Gastroesophageal sphincter (tissue), 4 donors: ENCODE measurements at regions not wholly inside any gene's neighbourhood (a gene's known extent, or its start where the extent isn't known, plus 50 kb on each side); places are given as distances from the start of the nearest gene placed in this dataset.

Experiments used
- ATAC-seq: fragments of 150-250 bp; one replicate; pipeline ENCODE4 v1.9.1; 2016; ENCODE audit warnings: mild to moderate bottlenecking, moderate library complexity
- H3K27ac ChIP-seq, 4 donors: fragments of 200-600 bp; sonication (generic) in 3 of 4; 1 replicate in 3 of 4; 2 replicates in 1 of 4; pipeline ENCODE4 v1.5.1; 2016 to 2019
- H3K27me3 ChIP-seq: fragments of 200-600 bp; sonication (generic); one replicate; pipeline ENCODE4 v1.5.1; 2019
- H3K36me3 ChIP-seq, 2 donors: fragments of 200-600 bp; sonication (generic); one replicate each; pipeline ENCODE4 v1.5.1; 2019; ENCODE audit warnings: control low read depth in 1 of 2
- H3K4me1 ChIP-seq, 3 donors: fragments of 200-600 bp; sonication (generic); 1 replicate in 2 of 3; 2 replicates in 1 of 3; pipeline ENCODE4 v1.5.1; 2016 to 2019; ENCODE audit warnings: control low read depth in 2 of 3
- H3K4me3 ChIP-seq, 2 donors: fragments of 200-600 bp; sonication (generic); one replicate each; pipeline ENCODE4 v1.5.1; 2019; ENCODE audit warnings: mild to moderate bottlenecking in 1 of 2, moderate library complexity in 1 of 2
- H3K9me3 ChIP-seq, 3 donors: fragments of 200-600 bp; sonication (generic); one replicate each; pipeline ENCODE4 v1.5.1; 2017 to 2019; ENCODE audit warnings: control low read depth in 2 of 3
- EP300 ChIP-seq: sonication (generic); formaldehyde crosslinking; IDR thresholded peaks from one replicate; pipeline ENCODE4 v1.6.1; 2017; ENCODE audit warnings: antibody characterized with exemption, mild to moderate bottlenecking
- POLR2A ChIP-seq, 2 donors: fragments of 450-650 bp; IDR thresholded peaks; one replicate each; pipeline ENCODE4 v1.6.1; 2017; ENCODE audit warnings: antibody characterized with exemption in 2 of 2, mild to moderate bottlenecking in 2 of 2, moderate library complexity in 1 of 2
- POLR2AphosphoS5 ChIP-seq: sonication (generic); formaldehyde crosslinking; IDR thresholded peaks from one replicate; pipeline ENCODE4 v1.6.1; 2017; ENCODE audit warnings: antibody characterized with exemption
- WGBS, 2 donors: methylation state at CpG; one replicate each; pipeline ENCODE4 v1.1.5; 2018; ENCODE audit warnings: low coverage in 1 of 2; 5-methylcytosine and 5-hydroxymethylcytosine counted together
- TF ChIP-seq, protein P1 (sequence below), 4 experiments: fragments of 200-600 bp in 2 of 4; fragments of 450-650 bp in 2 of 4; sonication (generic) in 1 of 4; IDR thresholded peaks; one replicate each; pipeline ENCODE4 v1.5.1; 2017 to 2019; ENCODE audit warnings: antibody characterized with exemption in 4 of 4, mild to moderate bottlenecking in 2 of 4, moderate library complexity in 2 of 4

DNA sequence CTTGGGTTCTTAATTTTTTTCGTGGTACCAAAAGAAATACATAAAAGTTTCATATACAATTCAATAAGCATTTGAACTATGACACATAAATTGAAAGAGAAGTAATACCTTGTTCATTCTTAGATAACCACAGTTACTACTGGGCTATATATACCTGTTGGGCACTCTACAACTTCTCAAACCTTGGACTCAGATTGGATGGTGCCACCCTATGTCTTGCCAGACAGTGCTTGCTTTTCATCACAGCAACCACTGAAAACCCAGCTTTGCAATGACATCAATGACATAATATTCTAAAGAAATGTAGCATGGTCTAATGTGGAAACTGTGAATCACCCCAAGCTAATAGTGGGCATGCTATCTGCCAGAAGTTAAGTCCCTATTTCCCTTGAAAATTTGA lies 62.8 kb upstream of the DPH5 start:
- no peaks in the 10 kb centered on the region for H3K36me3 ChIP-seq
- 75 to 100% methylated on average over 1 of the region's 1 CpG for WGBS, 2 donors
- ATAC-seq = no peak
- H3K4me3 ChIP-seq = no peak overlapping the region
- no peak overlapping the region for H3K27ac ChIP-seq
- no peaks in the 10 kb centered on the region for H3K9me3 ChIP-seq
- no peaks in the 10 kb centered on the region for H3K4me1 ChIP-seq
- TF ChIP-seq POLR2A (IDR thresholded peaks at IDR 0.05) (no peak), EP300 (no peak), POLR2AphosphoS5 (no peak)
- TF ChIP-seq, protein P1, sequence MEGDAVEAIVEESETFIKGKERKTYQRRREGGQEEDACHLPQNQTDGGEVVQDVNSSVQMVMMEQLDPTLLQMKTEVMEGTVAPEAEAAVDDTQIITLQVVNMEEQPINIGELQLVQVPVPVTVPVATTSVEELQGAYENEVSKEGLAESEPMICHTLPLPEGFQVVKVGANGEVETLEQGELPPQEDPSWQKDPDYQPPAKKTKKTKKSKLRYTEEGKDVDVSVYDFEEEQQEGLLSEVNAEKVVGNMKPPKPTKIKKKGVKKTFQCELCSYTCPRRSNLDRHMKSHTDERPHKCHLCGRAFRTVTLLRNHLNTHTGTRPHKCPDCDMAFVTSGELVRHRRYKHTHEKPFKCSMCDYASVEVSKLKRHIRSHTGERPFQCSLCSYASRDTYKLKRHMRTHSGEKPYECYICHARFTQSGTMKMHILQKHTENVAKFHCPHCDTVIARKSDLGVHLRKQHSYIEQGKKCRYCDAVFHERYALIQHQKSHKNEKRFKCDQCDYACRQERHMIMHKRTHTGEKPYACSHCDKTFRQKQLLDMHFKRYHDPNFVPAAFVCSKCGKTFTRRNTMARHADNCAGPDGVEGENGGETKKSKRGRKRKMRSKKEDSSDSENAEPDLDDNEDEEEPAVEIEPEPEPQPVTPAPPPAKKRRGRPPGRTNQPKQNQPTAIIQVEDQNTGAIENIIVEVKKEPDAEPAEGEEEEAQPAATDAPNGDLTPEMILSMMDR (IDR thresholded peaks at IDR 0.05) = no peak
- no peaks in the 10 kb centered on the region for H3K27me3 ChIP-seq

DNA sequence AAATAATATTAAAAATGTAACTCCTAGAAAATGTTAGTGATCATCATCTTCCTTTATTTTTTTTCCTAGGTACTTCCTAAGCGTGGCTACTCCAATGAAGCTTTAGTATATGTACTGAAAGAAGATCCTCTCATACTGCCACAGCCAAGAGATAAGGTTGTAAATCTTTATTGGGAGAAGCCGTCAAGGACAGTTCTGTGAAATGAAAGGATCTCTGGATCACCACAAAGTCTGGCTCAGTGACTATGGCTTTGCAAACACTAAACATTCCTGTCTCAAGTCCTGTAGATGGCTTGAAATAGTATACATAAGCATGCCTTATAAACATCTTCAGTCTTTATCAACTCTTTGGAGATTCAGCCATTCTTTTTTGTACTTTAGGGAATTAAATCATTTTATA lies 61.2 kb upstream of the DPH5 start:
- H3K27ac ChIP-seq = no peak overlapping the region
- no peaks in the 10 kb centered on the region for H3K9me3 ChIP-seq
- no peak for TF ChIP-seq POLR2AphosphoS5
- TF ChIP-seq POLR2A (IDR thresholded peaks at IDR 0.05) = no peak
- TF ChIP-seq EP300 = no peak
- TF ChIP-seq, protein P1 (IDR thresholded peaks at IDR 0.05) = no peak
- no peaks in the 10 kb centered on the region for H3K36me3 ChIP-seq
- H3K4me1 ChIP-seq = peaks cover 0 to 4% (median 0%) of the 10 kb centered on the region in 3 donors
- H3K27me3 ChIP-seq = no peaks in the 10 kb centered on the region
- no peak for ATAC-seq
- 54 to 63% methylated on average over 2 of the region's 2 CpGs for WGBS, 2 donors
- H3K4me3 ChIP-seq = no peak overlapping the region

DNA sequence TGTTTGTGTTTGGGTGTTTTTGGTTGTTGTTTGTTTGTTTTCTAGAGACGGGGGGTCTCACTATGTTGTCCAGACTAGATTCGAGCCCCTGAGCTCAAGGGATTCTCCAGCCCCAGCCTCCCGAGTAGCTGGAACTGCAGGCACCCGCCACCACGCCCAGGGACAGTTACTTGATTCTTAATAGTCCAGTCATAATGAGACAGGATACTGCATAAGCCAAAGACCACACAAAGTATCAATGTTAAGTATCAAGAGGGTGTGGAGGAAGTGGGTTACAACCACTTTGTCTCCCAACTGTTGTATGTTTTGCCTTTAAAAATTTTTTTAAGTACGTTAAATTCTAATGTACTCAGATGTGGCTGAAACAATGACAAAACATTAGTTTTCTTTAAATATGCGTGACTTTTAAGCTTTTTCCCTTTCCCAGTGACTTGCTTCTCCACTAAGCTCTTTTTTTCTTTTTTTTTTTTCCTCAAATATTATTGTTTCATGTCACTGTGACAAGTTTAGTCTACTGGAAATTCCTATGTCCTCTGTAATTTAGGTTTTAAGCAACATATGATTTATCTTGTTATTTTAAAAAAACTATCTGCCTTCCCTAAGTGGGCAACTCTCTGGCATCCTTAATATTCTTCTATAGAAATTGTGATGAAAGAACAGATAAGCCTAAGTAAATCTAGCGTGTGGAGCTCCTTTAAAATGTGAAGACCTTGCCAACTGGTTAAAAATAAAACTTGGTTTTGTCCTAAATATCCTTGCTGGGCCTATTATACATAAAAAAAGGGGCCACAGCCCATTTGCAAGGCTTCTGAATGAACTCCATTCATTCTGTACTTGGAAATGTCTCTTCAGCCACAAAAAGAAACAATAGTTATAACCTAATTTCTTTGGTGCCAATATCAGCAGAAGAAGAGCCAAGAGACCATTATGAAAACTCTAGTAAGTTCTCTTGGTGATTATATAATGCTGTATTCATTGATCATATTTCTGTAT lies 56.2 kb upstream of the DPH5 start:
- 66 to 89% methylated on average over 6 to 7 of the region's 8 CpGs for WGBS, 2 donors
- ATAC-seq = no peak
- Histone ChIP-seq H3K4me3 (no peak overlapping the region), H3K4me1 (peaks cover 0 to 6% (median 0%) of the 10 kb centered on the region in 3 donors), H3K27me3 (no peaks in the 10 kb centered on the region), H3K27ac (no peak overlapping the region), H3K36me3 (no peaks in the 10 kb centered on the region), H3K9me3 (no peaks in the 10 kb centered on the region)
- TF ChIP-seq POLR2AphosphoS5 = no peak
- TF ChIP-seq, protein P1 (IDR thresholded peaks at IDR 0.05) = no peak
- TF ChIP-seq POLR2A (IDR thresholded peaks at IDR 0.05) = no peak
- TF ChIP-seq EP300 = no peak

DNA sequence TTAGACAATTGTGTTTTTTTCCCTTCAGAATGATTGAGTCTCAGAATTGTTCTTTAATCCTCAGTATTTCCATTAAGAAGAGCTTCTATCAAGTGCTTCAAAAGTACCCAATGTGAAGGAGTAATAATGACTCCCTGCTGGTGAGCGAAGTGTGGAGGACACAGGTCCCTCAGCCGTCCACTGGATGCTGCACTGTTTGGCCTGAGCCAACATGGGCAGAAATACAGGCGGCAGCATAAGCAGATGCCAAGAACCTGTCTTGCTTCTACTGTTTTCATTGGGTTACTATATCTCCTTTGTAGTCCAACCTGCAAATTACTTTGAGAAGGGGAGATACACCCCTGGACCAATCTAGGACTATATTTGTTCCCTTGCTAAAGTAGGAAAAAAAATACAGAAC lies 55.3 kb upstream of the DPH5 start:
- Histone ChIP-seq H3K27me3 (no peaks in the 10 kb centered on the region), H3K36me3 (peaks cover 0 to 1% of the 10 kb centered on the region in 2 donors), H3K4me3 (no peak overlapping the region), H3K27ac (no peak overlapping the region), H3K9me3 (no peaks in the 10 kb centered on the region), H3K4me1 (peaks cover 0 to 6% (median 0%) of the 10 kb centered on the region in 3 donors)
- 60 to 92% methylated on average over 1 to 3 of the region's 3 CpGs for WGBS, 2 donors
- no peak for ATAC-seq
- TF ChIP-seq, protein P1 (IDR thresholded peaks at IDR 0.05) = no peak
- no peak for TF ChIP-seq POLR2A (IDR thresholded peaks at IDR 0.05)
- TF ChIP-seq POLR2AphosphoS5 = no peak
- TF ChIP-seq EP300 = no peak

DNA sequence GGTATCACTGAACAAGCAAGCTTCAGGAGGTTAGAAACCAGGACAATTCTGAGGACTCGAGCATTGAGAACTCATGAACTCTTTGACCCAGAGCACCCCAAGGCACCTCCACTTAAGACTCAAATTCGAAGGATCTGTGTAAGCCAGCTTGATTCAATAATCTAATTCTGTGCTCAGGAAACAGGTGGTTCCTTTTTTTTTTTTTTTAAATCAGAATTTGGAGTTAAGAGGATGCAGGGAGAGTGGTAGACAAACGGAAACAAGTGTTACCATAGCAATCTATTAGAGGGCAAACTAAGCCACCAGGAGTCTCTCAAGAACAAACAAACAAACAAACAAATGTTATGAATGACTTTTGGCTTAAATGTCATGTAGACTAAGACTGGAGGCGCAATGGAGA lies 53.8 kb upstream of the DPH5 start:
- Histone ChIP-seq H3K4me1 (peaks cover 0 to 6% (median 0%) of the 10 kb centered on the region in 3 donors), H3K27me3 (no peaks in the 10 kb centered on the region), H3K4me3 (no peak overlapping the region), H3K36me3 (peaks cover 0 to 6% of the 10 kb centered on the region in 2 donors), H3K27ac (no peak overlapping the region), H3K9me3 (no peaks in the 10 kb centered on the region)
- 83 to 89% methylated on average over 3 to 4 of the region's 4 CpGs for WGBS, 2 donors
- TF ChIP-seq POLR2A (IDR thresholded peaks at IDR 0.05) = no peak
- no peak for TF ChIP-seq POLR2AphosphoS5
- TF ChIP-seq, protein P1 (IDR thresholded peaks at IDR 0.05) = no peak
- no peak for TF ChIP-seq EP300
- no peak for ATAC-seq
